Sigmoid colon (tissue), 6 donors: ENCODE measurements at regions not wholly inside any gene's neighbourhood (a gene's known extent, or its start where the extent isn't known, plus 50 kb on each side); places are given as distances from the start of the nearest gene placed in this dataset.

Experiments used
- DNase-seq: peaks from one replicate; pipeline ENCODE4 v3.0.0-alpha.2; 2019
- H3K27ac ChIP-seq, 4 donors: fragments of 200-600 bp; sonication (generic); one replicate each; pipeline ENCODE4 v1.5.1; 2016 to 2019; ENCODE audit warnings: mild to moderate bottlenecking in 1 of 4
- H3K27me3 ChIP-seq, 3 donors: fragments of 200-600 bp; sonication (generic); one replicate each; pipeline ENCODE4 v1.5.1; 2019; ENCODE audit warnings: mild to moderate bottlenecking in 1 of 3
- H3K36me3 ChIP-seq, 4 donors: fragments of 200-600 bp; sonication (generic); one replicate each; pipeline ENCODE4 v1.5.1; 2016 to 2019
- H3K4me1 ChIP-seq, 4 donors: fragments of 200-600 bp; sonication (generic); one replicate each; pipeline ENCODE4 v1.5.1; 2017 to 2019
- H3K4me3 ChIP-seq, 4 donors: fragments of 200-600 bp; sonication (generic); one replicate each; pipeline ENCODE4 v1.5.1; 2017 to 2019; ENCODE audit warnings: mild to moderate bottlenecking in 2 of 4, moderate library complexity in 1 of 4
- H3K9me3 ChIP-seq, 4 donors: fragments of 200-600 bp in 3 of 4; sonication (generic) in 3 of 4; one replicate each; pipeline versions ENCODE4 v1.5.1 to v1.6.1; 2013 to 2019
- CTCF ChIP-seq, 4 experiments: fragments of 450-650 bp in 3 of 4; fragments of 200-600 bp in 1 of 4; IDR thresholded peaks; one replicate each; pipeline ENCODE4 v1.5.1; 2016 to 2019; ENCODE audit warnings: antibody characterized with exemption in 4 of 4, mild to moderate bottlenecking in 3 of 4, moderate library complexity in 2 of 4
- EP300 ChIP-seq, 4 donors: sonication (generic); formaldehyde crosslinking; IDR thresholded peaks; one replicate each; pipeline ENCODE4 v1.6.1; 2017; ENCODE audit warnings: antibody characterized with exemption in 4 of 4
- POLR2A ChIP-seq, 2 donors: fragments of 450-650 bp; IDR thresholded peaks; one replicate each; pipeline ENCODE4 v1.6.1; 2016; ENCODE audit warnings: antibody characterized with exemption in 2 of 2, mild to moderate bottlenecking in 2 of 2, moderate library complexity in 2 of 2
- POLR2AphosphoS5 ChIP-seq, 4 donors: sonication (generic); formaldehyde crosslinking; IDR thresholded peaks; one replicate each; pipeline ENCODE4 v1.6.1; 2017; ENCODE audit warnings: antibody characterized with exemption in 4 of 4
- WGBS, 2 donors: extraction: QIAGEN DNeasy Blood & Tissue Kit; methylation state at CpG; one replicate each; pipeline ENCODE4 v1.1.7; 2013; 5-methylcytosine and 5-hydroxymethylcytosine counted together
- intact Hi-C: fragments of 100-400 bp; cut with DNase I; formaldehyde crosslinking; loops from one replicate; pipeline ENCODE4 v1.15.1; 2023
- donor health status: healthy with polysubstance abuse.
- donor health status: healthy.

GRCh38 chr12:4044736-4045730, 171.8 kb upstream of the PARP11 start:
- TF ChIP-seq POLR2AphosphoS5 (IDR thresholded peaks at IDR 0.05) (no peak), EP300 (IDR thresholded peaks at IDR 0.05) (no peak), POLR2A (IDR thresholded peaks at IDR 0.05) (no peak), CTCF (IDR thresholded peaks at IDR 0.05) (no peak)
- no peaks in the 10 kb centered on the region for H3K4me1 ChIP-seq
- DNase-seq, result no peak
- no peaks in the 10 kb centered on the region for H3K27me3 ChIP-seq
- no peaks in the 10 kb centered on the region for H3K36me3 ChIP-seq
- no peaks in the 10 kb centered on the region for H3K9me3 ChIP-seq
- no peak overlapping the region for H3K27ac ChIP-seq
- no peak overlapping the region for H3K4me3 ChIP-seq
- WGBS, 2 donors, result 88 to 92% methylated on average over 23 of the region's 23 CpGs
- intact Hi-C loops, result no loop called here

- intact Hi-C loops, result no loop called here
- no peak for DNase-seq
- WGBS, 2 donors, result 92 to 96% methylated on average over 9 of the region's 9 CpGs
- no peaks in the 10 kb centered on the region for H3K9me3 ChIP-seq
- no peak overlapping the region for H3K4me3 ChIP-seq
- H3K27ac ChIP-seq, result no peak overlapping the region
- H3K36me3 ChIP-seq, result no peaks in the 10 kb centered on the region
- no peaks in the 10 kb centered on the region for H3K27me3 ChIP-seq
- H3K4me1 ChIP-seq, result no peaks in the 10 kb centered on the region
- TF ChIP-seq CTCF (IDR thresholded peaks at IDR 0.05) (no peak), POLR2A (IDR thresholded peaks at IDR 0.05) (no peak), POLR2AphosphoS5 (IDR thresholded peaks at IDR 0.05) (no peak)
Observed at GRCh38 chr12:4044101-4044500, 170.9 kb upstream of the PARP11 start.

GRCh38 chr12:4041187-4041885, 168.1 kb upstream of the PARP11 start:
- H3K9me3 ChIP-seq, result no peaks in the 10 kb centered on the region
- no peak for DNase-seq
- no peak overlapping the region for H3K4me3 ChIP-seq
- no peak overlapping the region for H3K27ac ChIP-seq
- no peaks in the 10 kb centered on the region for H3K36me3 ChIP-seq
- no peak for TF ChIP-seq POLR2A (IDR thresholded peaks at IDR 0.05)
- no peak for TF ChIP-seq POLR2AphosphoS5 (IDR thresholded peaks at IDR 0.05)
- TF ChIP-seq EP300 (IDR thresholded peaks at IDR 0.05), result no peak
- TF ChIP-seq CTCF (IDR thresholded peaks at IDR 0.05), result no peak
- WGBS, 2 donors, result 31 to 58% methylated on average over 7 of the region's 7 CpGs
- H3K4me1 ChIP-seq, result no peaks in the 10 kb centered on the region
- H3K27me3 ChIP-seq, result no peaks in the 10 kb centered on the region
- intact Hi-C loops, result no loop called here

- intact Hi-C loops, result loop anchor here (2.0 kb wide), 1 partner anchor 45 kb away; no protein-coding TSS in a partner anchor
- DNase-seq, result no peak
- no peak overlapping the region for H3K27ac ChIP-seq
- no peak overlapping the region for H3K4me3 ChIP-seq
- no peaks in the 10 kb centered on the region for H3K9me3 ChIP-seq
- no peaks in the 10 kb centered on the region for H3K36me3 ChIP-seq
- H3K4me1 ChIP-seq, result no peaks in the 10 kb centered on the region
- TF ChIP-seq POLR2A (IDR thresholded peaks at IDR 0.05) (no peak), CTCF (IDR thresholded peaks at IDR 0.05) (no peak), POLR2AphosphoS5 (IDR thresholded peaks at IDR 0.05) (no peak), EP300 (IDR thresholded peaks at IDR 0.05) (no peak)
- 66 to 89% methylated on average over 2 of the region's 2 CpGs for WGBS, 2 donors
- no peaks in the 10 kb centered on the region for H3K27me3 ChIP-seq
Observed at GRCh38 chr12:4039931-4040330, 166.7 kb upstream of the PARP11 start.
